NCI-H82 (cell line): ENCODE measurements at regions not wholly inside any gene's neighbourhood (a gene's known extent, or its start where the extent isn't known, plus 50 kb on each side); places are given as distances from the start of the nearest gene placed in this dataset.

Source experiments
- DNase-seq: peaks from one replicate; lab custom pipeline; 2025; lab: John Stamatoyannopoulos, UW

DNA sequence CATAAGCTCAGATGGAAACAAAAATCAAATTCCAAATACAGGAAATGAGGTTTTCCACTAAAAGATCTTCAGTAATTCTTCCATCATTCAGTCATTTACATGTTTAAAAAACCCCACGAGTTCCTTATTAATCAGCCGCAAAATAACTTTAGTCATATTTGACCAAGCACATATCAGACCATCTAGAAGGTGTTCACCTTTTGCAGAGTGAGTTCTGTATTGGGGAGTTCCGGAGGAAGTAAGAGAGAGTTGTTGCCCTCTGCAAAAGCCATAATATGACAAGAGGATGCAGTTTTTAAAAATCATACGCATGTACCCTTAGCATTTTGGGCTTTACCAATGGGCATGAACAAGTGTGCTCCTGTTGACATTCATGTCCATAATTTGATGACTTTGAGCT is 61.6 kb downstream of the CCR1 start:
- no peak for DNase-seq

DNA sequence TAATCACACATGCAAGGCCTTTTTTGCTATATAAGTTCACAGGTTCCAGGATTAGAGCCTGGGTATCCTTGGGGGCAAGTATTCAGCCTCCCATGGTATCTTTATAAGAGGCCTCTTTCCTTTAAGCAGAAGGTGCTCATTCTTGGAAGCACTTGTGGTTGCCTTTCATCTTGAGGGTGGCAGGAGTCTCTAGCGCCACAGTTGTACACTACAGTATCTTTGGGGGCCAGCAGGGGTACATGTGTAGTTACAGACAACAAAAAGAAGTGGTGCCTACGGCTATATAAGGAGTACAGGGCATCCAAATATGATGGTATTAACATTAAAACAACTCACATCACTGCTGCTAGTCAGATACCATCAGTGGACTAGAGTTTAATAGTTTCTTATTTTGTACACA is 62.1 kb downstream of the CCR1 start:
- DNase-seq, result no peak

DNA sequence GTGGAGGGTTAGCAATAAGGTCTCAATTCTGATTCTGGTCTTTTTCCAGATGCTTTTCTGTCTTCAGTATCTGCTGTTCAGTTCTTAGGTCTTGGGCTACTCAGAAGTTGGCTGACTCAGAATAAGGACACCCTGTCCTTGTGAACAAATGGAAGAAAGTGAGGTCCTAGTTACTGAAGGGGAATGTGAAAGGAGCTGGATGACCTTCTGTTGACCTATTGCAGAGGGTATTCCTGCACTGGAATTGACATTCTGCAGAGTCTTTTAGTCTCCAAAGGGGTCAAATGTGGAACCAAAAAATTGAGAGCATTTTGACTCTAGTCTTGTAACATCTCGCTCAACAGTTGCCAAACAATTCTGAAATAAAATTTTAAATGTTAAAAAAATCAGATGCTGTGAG is 63.0 kb downstream of the CCR1 start:
- DNase-seq, result no peak

DNA sequence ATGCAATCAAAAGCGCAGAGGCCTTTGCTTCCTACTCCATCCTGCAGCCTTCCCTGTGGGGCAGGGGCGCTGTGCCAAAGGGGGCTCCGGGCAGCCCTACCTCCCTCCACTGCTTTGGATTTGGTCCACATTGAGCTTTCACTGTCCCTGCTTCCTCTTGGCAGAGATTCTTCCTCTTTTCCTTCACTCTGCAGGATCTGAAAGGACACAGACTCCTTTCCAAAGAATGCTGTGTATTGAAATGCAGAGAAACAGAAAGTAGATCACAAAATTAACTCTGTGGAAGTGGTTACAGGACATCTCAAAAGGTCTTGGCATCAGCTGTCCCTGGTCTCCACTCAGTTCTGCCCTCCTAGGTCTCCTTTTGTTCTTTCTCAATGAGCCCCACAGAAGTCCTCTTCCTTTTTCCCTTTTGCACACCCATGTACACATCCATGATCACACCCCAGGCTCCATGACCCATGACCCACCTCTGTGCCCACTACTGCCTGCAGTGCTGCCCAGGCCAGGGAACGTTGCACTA is 64.1 kb downstream of the CCR1 start:
- DNase-seq, result no peak

DNA sequence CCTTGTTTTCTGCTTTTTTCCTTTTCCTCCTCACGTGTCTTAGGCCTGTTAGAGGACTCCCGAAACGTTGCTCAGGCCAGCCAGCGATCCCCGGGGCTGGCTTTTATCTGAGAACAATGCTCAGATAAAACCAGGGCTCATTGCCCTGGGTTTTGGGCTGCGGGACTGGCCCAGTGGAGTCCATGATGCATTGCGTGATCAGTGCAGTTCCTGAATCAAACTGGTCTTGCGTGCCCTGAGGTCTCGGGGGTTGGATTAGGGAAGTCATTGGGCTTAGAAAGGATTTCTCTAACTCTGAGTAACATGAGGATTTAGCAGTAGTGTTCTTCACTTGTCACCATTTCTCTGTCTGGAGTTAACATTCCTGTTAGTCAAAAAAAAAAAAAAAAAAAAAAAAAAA is 66.3 kb downstream of the CCR1 start:
- DNase-seq, result no peak

DNA sequence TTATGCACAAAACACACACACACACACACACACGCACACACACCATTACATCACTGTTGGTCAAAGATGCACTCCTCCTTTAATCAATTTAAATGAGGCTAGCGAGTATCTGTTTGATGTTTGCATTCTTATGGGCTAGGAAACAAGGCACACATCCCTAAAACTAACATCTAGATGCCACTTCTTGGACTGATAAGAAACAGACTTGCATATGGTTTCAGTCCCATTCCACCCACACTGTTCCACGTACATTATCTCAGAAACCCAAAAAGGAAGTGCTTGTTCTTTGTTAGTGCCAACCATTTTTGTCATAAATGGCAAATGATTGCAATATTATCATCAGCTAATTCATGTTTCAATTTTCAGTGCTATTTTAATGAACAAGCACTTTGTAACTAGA is 69.5 kb downstream of the CCR1 start:
- DNase-seq, result no peak

DNA sequence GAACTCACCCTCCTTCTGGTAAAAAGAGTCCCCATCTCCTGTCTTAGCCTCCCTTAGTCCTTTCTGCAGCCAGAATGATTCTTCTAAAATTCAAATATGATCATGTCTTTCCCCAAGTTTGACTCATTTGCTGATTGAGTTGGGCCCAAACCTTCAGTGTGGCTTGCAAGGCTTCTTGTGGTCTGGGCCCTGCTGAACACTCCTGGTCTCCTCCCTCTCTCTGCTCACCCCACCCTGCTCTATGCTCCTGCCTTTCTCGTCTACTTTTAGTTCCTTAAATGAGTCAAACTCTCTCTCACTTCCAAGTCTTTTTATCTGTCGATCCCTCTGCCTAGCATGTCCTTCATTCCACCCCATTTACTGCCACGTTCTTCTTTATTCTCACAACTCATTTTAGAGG is 72.6 kb downstream of the CCR1 start:
- no peak for DNase-seq

DNA sequence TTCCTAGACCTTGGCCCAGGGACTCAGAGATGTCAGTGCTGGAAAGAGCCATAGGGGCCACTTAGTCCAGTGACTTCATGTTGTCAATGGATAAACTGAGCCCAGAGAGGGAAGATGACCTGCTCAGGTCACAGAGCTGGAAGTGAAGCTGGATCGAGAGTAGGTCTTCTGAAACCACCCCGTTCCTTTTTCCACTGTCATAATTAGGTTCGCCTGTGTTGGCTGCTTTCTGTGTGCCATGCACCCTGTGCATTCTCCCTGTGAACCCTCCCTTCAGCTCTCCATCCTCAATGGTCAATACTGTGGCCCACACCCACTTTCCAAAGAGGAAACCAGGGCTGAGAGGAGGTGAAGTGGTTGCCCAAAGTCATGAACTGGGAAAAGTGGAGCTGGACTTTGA is 74.8 kb downstream of the CCR1 start:
- no peak for DNase-seq

DNA sequence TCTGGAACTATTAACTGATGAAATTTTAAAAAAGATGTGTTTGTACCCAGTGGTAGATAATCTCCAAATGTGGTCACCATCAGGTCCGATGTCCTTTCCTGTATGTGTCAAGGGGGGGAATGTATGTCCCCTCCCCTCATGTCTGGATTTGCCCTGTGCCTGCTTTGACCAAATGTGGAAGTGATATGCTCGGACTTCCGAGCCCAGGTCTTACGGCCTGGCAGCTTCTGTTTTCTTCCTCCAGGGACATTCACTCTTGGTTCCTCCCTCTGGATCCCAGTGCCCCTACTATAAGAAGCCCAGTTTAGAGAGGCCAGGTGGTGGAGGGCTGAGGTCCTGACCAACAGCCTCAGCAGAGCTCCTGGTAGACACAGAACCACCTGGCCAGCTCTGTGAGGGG is 75.5 kb downstream of the CCR1 start:
- DNase-seq, result no peak

DNA sequence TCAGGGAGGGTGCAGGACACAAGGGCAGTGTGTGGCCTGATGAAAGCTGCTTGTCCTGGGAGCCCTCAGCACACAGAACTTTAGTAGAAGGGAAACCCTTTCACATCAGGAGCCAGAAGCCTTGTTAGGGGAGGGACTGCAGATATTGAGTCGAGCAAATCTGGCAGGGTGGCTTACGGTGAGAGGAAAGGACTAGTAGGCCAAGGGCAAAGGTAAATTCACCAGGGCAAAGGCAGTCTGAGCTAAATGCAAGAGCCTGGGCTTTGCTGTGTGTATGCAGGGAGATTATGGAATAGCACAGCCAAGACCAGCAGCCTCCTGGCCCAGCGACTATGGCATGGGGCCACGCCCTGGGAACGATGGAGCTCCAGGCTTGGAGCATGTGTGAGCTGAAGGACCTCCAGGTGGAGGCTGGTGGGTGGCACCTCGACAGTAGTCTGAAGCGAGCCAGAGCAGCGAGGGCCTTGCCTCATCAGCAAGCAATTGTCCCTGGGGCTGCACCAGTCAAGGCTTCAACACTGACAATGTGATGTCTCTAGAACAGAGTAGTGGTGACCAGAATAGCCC is 76.1 kb downstream of the CCR1 start:
- DNase-seq, result no peak

DNA sequence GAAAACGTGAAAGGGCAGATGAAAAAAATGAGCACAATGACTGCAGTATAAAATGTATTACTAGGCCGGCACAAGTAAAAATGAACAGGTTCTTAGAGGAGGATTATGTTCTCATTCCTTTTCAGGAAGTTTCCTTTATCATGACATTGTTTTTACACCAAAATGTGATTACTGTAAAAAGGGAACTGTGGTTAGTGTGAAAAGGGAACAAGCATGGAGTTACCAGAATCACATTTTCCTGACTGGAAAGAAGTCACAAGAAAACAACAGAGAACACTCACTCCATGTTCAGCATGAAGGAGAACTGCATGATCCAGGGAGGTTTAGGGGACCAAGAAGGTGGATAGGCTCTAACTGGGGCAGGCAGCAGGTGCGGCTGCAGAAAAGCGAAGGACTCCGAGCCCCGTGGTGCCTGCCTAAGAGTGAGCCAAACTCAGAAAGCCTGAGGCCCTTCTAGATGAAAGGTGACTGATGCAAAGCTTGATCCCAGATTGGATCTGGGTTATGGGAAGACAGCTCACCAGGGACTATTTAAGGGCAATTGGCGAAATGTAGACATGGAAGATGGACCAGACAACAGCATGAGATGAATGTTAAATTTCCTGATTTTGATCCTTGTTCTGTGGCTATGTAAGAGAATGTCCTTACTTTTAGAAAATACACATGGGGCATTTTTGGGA is 77.3 kb downstream of the CCR1 start:
- no peak for DNase-seq

DNA sequence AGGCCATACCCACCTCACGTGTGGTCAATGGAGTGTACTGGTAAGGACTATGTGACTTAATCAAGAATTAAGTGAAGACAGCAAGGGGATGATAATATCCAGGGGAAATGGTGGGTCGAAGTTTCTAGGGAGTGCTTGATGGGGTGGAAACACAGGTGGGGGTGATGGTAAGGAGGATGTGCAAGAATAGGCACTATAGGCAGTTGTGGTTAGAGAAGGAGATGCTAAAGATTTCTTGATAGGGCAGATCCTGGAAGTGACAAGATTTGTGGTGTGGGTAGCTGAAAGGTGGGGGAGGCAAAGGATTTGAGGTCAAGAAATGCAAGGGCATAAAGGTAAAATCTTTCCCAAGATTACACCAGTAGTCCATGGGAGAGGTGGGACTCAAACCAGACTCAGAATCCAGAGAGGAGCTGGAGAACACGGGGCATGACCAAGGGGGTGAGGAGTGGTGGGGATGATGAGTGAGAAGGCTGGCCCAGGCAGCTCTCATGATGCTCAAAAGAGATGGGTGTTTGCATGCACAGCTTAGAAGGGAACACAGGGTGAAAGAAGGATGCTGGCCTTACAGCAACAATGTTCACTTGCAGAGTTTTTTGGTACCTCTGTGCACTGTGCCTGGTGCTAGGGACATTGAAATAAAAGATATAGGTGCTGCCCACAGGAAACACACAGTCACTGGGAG is 78.4 kb downstream of the CCR1 start:
- no peak for DNase-seq

DNA sequence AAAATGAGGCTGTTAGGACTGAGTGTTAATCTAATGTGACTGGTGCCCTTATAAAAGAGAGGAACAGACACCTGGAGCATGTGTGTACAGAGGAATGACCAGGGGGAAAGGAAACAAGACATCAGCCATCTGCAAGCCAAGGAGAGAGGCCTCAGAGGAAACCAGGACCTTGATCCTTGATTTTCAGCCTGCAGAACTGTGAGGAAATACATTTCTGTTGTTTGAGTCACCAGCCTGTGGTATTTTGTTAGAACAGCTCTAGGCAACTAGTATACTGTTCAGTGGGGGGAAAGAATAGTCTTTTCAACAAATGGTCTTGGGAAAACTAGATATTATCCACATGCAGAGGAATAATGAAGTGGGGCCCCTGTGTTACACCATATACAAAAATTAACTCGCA is 80.6 kb downstream of the CCR1 start:
- no peak for DNase-seq

DNA sequence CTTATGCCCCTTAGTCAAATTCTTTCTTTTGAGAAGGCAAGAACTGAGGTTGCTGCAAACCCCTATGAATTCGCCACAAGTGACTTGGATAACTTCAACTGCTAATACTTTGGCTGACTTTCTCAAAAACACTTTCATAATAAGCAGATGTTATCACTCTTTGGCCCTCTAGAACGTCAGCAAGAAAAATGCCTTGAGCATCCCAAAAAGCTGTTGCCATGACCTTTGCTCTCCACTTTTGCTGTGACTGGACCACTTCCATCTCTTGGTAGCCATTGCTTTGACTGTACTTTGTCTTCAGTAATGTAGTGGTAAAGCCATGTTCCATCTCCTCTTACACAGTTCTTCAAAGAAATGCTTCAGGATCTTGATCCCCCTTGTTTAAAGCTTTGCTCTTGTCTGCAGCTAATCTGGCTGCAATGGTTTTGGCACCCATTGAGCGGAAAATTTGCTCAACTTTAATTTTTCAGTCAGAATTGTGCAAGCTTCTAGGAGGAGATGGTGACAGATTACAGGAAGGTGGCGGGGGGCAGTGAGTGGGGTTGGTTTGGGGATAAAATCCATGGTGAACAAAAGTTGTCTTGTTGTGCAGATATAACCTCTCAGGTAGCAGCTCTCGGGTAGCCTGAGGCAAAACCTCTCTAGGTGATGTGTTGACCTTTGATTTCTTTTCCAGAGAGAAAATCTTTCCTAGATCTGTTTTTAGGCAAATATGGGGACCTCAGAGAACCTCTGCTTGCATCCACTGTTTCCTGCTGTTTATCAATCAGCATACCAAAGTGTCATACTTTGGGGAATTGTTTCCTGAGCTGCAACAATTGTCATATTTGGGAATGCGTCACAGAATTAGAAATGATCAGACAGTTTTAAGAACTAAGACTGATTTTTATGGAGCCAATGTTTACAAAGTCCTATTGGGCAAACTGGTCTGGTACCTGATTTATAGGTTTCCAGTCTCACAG is 83.6 kb downstream of the CCR1 start:
- DNase-seq, result no peak

DNA sequence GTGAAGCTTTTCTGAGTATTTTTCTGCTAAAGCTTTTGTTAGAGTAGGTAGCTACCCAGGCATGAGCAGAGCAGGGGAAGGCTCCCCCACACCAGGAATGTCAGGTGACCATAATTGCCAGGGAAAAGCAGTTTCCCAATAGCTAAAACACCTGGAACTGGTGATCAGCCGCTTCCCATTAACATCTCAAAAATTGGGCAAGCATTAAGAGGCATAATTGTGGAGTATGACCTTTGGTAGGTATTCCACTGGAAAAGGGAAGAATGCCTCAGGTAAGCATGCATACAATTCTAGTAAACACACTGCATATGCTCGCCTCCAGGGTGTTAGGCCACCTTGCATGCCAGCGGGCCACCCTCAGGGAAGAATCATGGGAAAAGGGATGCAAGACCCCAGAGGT is 84.5 kb downstream of the CCR1 start:
- no peak for DNase-seq

DNA sequence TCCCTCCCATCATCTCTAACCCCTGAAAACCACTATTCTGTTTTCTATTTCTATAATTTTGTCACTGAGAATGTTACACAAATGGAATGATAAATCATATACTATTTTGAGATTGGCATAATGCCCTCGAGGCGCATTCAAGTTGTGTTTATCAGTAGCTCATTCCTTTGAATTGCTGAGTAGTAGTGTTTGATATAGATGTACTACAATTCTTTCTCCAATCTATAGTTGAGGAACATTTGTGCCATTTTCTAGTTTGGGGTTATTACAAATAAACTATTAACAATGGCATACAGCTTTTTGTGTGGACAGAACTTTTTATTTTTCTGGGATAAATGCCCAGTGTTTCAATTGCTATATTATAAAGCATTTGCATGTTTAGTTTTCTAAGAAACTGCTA is 86.0 kb downstream of the CCR1 start:
- no peak for DNase-seq

DNA sequence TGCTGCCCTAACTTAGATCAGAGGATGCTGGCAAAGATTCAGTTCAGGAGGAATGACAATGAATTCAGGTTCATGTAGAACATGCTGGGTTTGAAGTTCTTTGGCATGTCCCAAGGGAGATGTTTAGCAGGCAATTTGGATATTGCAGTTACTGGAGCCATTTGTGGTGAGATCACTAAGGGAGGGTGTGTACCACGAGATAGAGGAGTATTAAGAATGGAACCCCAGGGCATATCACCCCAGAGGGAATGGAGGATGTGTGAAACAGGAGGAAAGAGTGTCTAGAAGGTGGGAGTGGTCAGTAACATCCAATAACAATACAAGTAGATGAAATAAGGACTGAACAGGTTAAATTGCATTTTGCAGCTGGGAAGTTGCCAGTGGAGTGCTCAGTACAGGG is 87.1 kb downstream of the CCR1 start:
- no peak for DNase-seq

DNA sequence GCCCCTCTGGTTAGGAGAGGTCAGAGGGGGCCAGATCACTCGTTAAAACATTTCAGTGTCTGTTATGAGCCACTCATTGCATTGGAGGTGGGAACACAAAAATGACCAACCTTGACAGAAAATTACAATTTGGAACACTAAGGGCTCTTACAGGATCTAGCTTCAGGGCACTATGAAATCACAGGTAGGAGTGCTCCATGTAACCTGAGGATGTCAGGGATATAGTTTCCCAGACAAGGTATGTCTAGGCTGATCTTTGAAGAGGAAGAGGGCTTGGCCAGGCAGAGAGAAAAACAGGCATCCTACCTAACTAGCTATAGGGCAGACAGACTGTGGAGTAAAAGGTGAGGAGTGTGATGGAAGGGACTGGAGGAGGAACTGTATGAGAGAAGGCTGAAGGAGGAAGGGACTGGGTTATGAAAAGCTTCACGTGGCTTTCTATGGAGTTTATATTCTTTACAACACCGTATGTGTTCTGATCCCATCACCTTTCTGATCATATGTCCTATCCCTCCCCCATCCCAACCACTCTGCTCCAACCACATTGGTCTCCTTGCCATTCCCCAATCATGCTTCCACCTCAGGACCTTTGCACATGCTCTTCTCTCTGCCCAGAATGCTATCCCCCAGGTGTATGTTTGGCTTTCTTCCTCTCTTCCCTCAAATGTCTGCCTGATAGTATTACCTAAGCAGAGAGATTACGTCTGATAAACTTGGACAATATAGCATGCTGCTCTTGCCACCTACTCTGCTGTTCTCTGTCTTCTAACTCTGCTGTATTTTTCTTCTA is 88.2 kb downstream of the CCR1 start:
- no peak for DNase-seq

DNA sequence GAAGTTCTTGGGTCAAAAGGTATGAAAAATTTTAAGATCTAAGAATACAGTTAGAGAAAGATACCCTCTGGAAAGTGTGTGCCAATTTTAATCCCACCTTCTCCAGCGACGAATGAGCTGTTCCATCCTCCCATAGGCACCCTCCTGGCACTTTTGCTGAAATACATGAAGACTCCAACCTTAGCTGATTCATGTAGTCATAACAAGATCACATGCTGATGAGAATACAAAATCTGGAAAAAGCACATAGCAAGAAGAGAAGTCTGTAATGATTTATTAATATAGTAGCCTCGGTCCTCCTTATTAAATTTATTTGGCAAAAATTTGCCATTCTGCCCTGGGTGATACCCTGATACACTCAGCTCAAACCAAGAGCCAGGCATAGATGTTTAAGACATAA is 88.9 kb downstream of the CCR1 start:
- DNase-seq, result no peak

DNA sequence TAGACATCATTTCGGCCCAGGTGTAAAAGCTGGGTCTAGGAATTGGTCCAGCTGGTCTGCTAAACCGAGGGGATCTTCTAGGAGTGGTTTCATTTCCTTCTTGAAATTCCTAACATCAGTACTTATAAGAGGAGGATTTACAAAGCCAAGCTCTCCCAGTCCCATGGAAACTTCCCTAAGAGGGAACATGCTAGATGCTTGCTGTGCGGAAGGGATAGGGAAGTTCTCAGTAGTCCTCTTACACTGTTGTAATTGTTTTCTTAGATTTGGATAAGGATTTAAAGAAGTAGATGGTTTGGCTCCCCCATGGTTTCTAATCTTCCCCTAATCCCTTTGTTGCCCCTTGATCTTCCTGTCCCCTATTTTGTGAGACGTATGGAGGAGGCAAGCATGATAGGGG is 89.7 kb upstream of the XCR1 start:
- DNase-seq, result no peak

DNA sequence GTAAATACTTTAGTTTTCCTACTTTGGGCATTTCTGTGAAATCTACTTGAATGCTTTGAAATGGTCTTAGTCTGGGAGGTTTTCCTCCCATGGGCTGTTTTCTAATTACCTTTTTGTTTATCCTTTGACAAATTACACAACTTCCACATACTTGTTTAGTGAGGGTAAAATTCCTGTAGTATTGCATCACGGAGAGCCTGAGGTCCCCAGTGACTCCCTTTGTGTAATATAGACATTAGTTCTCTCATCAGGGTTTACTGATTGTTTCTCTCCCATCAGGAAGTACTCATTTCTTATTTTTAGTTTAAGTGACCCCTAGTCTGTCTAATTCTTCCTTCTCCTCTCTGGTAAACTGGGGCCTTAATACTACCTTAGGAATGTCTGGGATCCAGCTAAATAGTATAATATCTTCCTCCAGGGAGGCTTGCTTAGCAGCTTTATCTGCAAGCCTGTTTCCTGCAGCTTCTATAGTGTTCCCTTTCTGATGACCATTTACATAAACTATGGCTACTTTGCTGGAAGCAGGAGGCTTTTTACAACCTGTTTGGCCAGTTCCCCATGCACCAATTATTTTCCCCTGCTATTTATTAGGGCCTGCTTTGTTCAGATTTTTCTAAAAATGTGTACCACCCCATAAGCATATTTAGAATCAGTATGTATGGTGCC is 87.2 kb upstream of the XCR1 start:
- no peak for DNase-seq
